ENCODE measurements at regions not wholly inside any gene's neighbourhood (a gene's known extent, or its start where the extent isn't known, plus 50 kb on each side); places are given as distances from the start of the nearest gene placed in this dataset.

DNA sequence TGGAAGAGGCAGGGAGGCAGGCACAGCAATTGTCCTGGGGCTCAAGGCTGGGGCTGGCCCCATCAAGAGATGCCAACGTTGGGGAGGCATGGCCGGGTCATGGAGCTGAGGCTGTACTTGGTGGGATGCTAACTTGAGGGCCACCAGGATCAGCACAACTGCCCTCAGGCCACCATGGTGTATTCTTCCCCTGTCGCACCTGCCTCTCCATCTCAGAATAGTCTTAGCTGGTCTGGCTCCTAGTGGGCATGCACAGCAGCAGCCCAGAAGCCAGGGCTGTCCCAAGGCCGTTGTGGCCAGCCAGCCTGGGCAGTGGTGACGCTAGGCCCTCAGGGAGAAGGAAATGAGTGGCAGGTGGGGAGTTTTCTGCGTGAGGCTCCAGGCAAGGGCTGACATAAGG is 91.3 kb downstream of the DHCR7 start:
- DNase-seq (ENCODE audit: low spot score), result no peak

DNA sequence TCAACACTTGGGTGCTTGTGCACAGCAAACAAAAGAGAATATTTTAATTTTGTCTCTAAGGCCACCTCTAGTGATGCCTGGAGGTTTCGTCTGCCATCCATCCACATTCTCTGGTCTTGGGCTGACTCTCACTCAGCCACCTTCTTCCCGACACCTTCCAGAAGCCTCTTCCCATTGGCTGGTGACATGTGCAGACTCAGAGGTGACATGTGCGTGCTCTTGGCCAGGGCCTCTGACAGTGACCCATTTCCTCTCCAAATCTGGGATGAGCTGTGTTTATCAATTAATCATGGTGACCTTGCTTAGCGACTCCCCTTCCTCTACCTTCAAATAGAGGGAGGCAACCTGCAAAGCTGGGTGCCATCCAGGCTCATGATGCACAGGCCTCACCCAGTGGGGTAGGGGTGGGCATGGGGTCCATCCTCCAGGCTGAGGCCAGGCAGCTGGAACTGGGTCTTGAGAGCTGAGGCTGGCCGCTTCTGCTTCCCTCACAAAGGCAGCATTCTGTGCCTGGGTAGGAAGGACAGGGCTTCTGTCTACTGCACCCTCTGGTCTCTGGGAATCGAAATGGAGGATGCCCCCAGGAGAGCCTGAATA is 91.8 kb downstream of the DHCR7 start:
- no peak for DNase-seq (ENCODE audit: low spot score)

DNA sequence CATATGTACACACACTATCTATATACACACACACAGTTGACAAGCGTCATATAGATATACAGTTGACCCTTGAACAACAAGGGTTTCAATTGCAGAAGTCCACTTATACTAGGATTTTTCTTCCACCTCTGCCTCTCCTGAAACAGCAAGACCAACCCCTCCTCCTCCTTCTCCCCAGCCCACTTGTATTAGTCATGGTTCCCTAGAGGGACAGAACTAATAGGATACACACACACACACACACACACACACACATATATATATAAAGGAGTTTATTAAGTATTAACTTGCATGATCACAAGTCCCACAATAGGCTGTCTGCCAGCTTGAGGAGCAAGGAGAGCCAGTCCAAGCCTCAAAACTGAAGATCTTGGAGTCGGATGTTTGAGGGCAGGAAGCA is 92.9 kb downstream of the DHCR7 start:
- DNase-seq (ENCODE audit: low spot score), result no peak

DNA sequence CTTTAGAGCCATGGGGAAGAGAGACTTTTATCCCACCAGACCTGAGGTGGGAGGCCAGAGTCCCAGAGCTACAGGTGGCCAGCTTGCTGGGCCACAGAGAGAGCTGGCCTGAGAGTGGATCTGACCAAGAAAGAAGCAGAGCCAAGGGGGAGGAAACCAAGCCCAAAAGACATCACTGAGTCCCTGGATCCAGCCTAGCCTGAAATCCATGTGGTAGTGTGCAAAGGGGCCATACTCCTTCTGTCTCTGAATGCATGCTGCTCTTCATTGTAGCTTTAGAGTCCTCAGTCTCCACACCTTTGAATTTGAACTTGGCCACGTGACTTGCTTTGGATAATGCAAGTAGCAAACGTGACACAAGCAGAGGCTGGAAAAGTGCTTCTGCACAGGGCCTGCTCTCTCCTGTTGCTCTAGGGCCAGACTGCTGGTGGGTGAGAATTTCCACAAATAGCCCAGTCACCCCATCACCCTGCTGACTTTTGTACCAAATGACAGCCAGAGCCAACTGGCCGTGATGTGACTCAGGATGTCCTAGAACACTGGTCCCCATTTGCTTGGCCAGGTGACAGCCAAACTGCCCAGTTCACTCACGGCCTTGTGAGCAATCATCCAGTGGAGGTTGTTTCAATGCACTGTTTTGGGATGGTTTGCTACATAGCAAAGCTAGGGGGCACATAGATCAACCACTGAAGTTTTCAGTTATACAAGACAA is 93.6 kb downstream of the DHCR7 start:
- DNase-seq (ENCODE audit: low spot score), result no peak

DNA sequence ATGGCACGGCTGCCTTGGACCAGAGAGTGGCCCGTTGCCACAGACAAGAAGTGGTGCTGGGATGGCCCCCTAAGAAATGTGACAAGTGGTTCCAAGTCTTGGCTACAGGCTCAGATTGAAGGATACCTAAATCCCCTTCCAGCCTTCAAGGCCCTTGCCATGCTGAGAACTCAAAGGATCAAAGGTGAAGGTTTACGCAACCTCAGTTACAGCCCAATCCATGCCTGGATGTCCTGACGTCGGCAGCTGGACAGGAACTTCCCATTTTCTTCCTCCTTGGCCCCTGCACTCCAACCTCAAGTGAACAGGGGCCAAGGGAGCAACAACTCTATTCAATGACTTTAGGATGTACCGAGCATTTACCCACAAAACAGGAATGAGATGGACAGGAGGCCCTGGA is 95.4 kb downstream of the DHCR7 start:
- DNase-seq (ENCODE audit: low spot score), result no peak

DNA sequence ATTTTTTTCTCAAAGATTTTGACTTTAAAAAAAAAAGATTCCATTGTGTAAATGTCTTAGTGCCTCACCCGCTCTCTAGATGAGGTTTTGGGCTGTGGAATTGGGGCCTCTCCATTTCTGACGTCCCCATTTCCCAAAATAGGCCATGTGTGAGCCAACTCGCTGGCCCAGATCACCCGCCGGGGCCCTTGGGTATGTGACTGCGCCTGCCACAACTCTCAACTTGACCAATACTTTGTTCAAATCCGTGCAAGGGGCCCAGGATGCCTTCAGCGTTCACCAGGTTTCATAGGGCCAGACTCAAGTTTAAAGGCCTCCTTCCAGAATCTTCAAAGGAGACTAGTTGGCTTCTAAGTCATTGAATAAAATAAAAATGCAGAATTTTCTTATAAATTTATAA is 96.0 kb downstream of the DHCR7 start:
- no peak for DNase-seq (ENCODE audit: low spot score)

DNA sequence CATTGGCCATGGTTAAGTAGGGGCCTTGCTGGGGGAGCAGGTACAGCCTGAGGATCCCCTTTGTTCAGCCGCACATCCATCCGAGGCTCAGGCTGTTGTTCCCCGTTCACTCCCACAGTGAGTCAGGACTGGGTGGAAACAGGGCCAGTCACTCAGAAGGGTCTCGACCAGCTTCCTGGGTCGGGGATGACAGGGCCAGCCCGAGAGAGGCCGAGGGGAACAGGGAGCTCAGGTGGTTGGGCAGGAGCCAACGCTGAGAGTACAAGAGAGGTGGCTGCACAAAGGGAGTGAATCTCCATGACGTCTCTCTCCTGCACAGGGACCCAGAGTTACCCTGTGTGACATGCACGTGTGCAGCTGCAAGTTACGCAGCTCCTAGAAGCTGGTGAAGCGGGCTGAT is 97.2 kb upstream of the SHANK2 start:
- no peak for DNase-seq (ENCODE audit: low spot score)

DNA sequence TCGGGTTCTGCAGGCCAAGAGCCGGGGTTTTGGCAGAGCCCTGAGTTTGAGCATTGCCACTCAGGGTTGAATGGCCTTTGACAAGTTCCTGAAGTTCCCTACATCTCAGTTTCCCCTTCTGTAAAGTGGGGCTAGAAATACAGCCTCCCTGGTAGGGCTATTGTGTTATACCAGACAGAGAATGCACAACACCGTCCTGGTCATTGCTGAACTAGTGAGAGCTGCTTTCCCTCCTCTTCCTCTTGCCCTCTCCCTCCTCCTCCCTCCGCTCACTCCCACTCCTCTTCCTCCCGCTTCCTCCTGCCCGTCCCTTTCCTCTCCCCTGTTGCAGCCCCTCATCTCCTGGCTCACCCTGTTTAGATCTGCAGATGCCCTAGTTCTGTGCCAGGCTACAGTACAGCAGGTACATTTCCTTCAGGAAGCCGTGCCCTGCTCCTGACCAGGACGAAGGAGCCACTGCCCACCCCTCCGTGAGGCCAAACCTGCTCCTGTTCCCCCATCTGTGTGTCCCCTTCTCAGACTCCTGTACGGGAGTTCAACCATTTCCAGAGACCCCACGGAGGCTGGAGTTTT is 91.5 kb upstream of the SHANK2 start:
- no peak for DNase-seq (ENCODE audit: low spot score)

DNA sequence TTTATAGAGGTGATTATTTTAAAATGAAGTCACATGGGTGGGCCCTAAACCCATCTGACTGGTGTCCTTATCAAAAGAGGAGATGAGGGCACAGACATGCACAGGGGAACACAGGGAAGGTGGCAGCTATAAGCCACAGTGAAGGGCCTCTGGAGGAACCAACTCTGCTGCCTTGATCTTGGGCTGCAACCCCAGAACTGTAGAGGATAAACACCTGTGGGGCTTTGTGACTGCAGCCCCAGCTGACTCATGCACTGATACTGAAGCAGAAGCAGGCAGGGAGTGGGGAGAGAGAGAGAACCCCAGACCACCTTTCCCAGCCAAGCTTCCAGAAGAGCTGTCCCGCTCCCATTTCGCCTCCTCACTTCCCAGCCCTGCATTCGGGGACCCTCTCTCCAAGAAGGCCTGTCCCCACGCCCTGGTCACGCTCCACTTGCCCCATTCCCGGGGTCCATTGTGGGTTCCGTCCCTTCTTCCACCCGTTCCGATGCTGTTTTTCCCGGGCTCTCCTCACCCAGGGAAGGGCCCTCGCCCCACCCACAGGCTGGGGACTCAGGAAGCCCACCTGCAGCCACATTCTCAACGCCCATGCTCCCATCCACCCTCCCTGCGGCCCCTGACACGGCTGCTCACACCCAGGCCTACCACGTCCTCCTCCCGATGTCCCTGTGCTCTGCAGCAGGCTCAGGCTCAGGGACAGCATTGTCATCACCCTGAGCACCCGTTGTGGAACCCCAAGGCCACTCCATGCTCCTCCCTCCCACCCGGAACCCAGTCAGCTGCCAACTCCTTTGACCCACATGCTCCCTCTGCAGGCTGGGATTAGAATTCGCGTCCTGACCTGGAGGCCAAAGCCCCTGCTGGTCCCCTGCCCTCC is 90.8 kb upstream of the SHANK2 start:
- peak; percentile 12 for DNase-seq (ENCODE audit: low spot score)

DNA sequence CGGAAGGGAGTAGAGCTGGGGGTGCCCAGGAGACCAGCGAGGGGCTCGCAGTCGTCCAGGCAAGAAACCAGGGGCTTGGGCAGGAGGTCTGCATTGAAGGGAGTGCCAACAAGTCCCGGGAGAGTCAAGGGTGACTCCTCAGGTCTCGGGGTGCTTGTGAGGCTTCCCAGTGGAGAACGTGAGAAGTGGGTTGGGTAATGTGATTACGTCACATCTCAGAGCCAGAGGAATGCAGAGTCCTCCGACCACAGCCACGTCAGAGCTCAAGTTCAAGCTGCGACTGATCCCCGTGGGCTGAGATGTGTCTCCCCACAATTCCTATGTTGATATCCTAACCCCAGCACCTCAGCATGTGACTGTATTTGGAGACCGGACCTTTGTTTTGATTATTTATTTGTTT is 89.7 kb upstream of the SHANK2 start:
- DNase-seq (ENCODE audit: low spot score), result no peak

DNA sequence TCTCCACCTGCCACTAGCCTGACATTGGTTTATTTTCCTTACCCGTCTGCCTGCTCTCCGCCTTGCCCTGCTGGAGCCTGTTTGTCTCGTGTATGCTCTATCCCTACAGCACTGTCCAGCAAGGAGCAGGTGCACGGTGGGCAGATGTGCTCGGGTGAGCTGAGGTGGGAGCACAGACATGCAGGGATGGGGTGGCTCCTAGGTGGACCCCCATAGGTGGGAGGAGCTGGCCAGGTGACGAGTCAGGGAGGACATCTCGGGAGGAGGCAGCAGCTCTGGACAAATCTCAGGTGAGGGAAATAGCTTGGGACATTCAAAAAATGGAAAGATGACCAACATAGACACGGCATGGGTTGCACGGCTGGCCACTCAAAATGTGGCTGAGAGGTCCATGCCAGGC is 89.2 kb upstream of the SHANK2 start:
- DNase-seq (ENCODE audit: low spot score), result no peak

DNA sequence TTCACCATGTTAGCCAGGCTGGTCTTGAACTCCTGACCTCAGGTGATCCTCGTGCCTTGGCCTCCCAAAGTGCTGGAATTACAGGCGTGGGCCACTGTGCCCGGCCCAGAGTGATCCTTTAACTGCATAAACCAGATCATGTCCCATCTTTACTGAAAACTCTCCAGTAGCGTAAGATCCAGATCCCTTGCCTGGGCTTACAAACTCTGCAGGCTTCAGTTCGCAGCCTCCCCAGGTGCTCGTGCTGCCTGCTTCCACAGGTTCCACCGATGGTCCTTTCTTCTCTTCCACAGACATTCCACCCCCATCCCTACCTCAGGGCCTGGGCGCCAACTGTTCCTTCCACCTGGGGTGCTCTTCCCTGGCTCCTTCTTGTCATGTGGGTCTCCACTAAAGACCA is 88.8 kb upstream of the SHANK2 start:
- no peak for DNase-seq (ENCODE audit: low spot score)

DNA sequence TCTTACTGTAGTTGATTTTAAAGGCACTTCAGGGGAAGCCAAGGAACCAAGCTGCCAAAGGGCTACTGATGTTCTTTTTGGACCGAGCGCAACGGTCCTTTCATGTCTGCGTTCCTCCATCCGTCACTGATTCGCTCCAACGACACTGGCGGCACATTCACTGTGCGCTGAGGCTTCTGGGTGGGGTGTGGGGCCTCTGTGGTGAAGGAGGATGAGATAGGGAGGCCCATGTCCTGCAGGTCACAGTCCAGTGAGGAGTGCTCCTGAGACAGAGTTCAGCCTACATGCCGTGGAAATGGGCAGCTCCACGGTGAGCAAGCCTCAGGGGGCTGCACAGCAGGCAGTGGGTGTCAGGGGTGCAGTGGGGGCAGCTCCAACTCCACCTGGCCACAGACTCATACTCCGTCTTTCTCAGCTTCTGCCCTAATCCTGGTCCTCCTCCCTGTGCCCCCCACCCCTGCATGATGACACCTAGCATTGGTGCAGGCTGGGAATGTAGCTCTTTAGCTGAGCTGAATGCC is 87.8 kb upstream of the SHANK2 start:
- no peak for DNase-seq (ENCODE audit: low spot score)

DNA sequence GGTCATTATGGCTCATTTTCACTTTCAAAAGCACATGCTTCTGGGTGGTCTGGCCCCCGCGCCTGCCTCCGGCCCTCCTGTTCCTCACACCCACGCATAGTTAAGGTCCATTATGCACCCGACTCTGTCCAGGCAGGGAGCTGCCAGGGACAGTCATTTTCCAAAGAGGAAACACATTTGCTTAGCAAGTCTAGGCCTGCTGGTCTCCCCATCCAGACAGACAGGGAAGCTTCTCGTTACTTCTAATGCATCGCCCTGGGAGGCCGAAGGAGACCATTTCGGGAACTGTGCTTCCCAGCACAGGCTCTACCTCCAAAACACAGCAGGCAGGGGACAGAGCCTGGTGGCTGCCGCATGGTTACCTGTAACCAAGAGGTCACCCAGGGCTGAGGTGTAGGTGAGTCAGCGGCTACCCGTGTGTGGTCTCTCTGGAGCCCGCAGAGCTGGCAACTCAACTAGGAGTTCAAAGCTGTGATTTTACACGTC is 87.1 kb upstream of the SHANK2 start:
- DNase-seq (ENCODE audit: low spot score), result no peak

DNA sequence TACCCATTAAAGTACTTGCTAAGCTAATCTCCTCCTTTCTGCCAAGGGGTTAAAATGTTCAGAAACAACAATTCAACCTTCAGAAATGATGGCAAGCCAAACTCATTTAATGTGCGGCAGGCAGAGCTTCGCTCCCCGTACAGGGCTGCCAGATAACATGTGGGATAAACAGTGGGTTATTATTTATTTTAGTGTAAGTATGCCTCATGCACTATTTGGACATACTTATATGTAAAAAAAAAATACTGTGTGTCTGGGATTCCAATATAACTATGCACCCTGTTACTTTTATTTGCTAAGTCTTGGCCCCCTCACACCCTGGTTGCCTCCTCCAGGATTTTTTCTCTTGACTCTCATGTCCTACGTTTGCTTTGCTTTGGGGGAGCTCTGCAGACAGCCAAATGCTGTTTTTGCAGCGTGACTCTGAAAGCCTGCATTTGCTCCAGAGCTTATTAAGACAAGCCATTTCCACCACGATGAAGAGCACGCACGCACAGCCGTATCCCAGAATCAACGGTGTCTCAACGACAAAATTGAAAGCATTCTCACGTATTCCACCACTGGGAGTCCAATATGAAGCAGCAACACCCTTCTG is 86.5 kb upstream of the SHANK2 start:
- DNase-seq (ENCODE audit: low spot score), result no peak

DNA sequence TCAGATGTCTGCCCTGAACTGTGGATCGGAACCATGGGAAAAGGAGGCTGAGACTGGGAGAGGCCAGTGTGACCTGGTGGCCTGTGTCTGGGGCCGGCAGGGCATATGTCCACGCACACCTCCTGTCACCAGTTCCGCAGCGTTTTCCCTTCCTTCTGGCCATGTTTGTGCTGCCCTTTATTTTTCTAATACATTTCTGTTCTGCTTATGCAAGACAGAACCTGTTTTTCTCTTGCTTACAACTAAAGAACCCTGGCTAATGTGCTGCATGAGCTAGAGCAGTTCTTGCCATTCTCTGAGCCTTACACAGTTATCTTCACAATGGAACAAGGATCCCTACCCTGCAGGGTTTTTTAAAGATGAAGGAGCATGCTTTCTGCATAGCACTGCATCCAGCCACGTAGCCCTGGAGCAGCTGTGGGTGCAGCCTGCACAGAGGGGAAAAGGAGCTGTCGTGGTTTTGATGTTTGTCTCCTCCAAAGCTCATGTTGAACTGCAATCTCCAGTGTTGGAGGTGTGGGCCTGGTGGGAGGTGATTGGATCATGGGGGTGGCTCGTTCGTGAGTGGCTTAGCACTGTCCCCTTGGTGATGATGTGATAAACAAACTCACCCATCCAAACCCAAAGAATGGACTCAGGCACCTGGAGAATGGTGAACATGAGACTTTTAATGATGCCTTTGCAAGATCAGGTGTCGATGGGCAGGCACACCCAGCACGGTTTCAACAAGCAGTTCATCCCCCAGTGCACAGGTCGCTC is 84.8 kb upstream of the SHANK2 start:
- DNase-seq (ENCODE audit: low spot score), result no peak

DNA sequence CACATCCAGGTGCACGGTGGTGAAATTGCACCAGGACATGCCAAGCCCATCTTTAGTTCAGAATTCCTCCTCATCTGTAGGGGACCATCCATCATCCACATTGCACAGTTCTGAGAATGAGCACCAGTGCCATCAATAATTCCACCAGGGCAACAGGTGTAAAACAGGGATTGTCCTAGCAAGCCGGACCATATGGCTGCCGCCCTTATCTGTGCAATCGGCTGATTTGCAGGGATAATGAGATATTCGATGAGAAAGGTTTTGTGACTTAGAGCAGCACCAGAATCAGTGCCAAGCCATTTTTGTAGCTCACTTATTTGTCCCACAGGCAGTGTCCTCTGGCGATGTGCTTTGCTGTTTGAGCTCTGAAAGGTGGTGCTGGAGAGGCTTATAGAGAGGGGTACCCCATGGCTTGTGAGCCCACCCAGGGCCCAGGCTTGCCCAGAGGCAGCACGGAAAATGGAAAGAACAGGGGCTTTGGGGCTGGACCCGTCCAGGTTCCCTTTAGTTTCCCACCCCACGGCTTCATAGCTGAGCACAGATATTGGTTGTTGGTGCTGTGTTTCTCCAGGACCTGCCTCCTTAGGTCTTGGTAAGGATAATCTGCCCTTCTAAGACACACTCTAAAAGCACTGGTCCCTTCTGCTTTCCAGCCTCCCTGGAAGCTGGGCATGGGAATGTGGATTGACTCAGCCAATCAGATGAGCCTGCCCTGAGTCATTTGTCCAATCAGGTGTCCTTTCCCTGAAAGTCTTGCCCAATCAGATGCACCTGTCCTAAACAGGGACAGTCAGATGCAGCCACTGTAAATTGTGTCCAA is 84.0 kb upstream of the SHANK2 start:
- DNase-seq (ENCODE audit: low spot score), result no peak

DNA sequence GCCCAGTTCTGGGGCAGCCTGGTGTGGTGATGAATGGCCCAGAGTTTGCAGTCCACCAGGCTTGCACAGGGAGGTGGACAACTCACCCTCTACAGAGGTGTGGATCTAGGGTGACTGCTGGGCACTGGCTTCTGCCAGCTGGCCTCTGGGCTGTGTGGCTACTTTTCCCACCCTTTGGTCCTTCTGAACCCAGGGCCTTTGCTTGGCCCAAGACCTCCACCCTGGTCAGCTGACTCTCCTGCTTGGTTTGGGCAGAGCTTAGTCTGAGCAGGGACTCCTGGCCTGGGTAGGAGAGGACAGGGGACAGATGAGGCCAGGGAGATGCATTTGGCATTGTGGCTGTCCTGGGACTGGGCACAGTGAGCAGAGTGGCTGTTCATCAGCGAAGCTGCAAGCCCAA is 83.0 kb upstream of the SHANK2 start:
- no peak for DNase-seq (ENCODE audit: low spot score)

DNA sequence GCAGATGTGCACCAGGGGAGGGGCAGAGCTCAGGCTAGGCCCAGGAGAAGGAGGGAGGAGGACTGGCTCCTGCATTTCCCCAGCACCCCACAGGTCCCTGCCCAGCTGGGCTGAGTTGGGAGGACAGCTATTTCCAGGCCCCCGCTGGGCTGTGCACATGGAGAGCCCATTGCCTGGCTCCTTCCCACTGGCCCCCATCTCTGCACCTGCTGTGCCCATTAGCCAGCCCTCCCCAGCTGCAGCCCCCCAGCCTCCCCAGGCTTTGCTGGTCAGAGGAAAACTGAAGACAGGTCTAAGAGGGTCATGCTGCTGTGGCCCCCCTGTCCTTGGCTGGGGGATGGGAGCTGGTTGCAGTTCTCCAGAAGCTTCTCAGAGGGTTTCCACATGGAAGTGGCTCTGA is 81.8 kb upstream of the SHANK2 start:
- no peak for DNase-seq (ENCODE audit: low spot score)

DNA sequence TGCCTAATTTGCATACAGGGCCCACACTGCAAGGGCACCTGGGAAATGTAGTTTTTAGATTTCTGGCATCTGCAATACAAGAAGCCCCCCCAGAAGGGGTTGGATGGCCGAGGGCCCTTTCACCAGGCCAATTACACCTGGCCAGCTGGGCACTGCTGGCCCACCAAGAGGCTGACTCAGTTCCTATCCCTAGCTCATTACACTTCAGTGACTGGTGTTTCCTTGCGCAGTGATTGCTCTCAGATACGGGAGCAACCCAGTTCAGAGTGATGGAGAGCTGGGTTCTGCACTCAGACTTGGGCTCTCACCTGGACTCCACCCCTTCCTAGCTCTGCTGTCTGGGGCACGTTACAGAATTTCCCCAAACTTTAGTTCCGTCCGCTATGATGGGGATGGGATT is 81.1 kb upstream of the SHANK2 start:
- DNase-seq (ENCODE audit: low spot score), result no peak

Measured in LoVo (cell line).